Cerebellar cortex (tissue), 1 donor: ENCODE measurements at regions not wholly inside any gene's neighbourhood (a gene's known extent, or its start where the extent isn't known, plus 50 kb on each side); places are given as distances from the start of the nearest gene placed in this dataset.
"Not testable (repeated sequence)": the region's sequence is repeated elsewhere in the genome, so short reads cannot be mapped to it uniquely, and the experiment has no call there.

Experiments
- DNase-seq: peaks from one replicate; pipeline ENCODE4 v3.0.0-alpha.2; 2015; ENCODE audit warnings: low spot score

GRCh38 chr11:28890601-28891040 lies 782.4 kb downstream of the METTL15 start:
- DNase-seq: not testable (repeated sequence)

GRCh38 chr11:28887681-28888080 lies 779.5 kb downstream of the METTL15 start:
- no peak for DNase-seq

DNA sequence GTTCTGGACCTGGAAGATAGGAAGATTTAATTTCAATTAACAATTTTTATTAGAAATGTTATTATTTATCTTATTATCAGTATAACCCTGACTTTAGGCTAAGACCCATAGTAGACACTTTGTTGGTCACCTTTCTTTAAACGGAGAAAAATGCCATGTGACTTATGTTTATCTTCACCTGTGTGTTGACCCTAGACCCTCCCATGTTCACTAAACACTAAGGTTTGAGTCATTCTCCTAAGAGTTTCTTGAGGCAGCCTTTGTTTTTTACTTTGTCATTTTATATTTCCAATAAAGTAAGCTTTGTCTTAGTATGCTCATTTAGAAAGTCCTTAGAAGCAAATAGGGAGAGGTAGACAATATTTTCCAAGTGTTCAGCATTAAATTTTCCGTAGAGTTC lies 771.7 kb downstream of the METTL15 start:
- no peak for DNase-seq

DNA sequence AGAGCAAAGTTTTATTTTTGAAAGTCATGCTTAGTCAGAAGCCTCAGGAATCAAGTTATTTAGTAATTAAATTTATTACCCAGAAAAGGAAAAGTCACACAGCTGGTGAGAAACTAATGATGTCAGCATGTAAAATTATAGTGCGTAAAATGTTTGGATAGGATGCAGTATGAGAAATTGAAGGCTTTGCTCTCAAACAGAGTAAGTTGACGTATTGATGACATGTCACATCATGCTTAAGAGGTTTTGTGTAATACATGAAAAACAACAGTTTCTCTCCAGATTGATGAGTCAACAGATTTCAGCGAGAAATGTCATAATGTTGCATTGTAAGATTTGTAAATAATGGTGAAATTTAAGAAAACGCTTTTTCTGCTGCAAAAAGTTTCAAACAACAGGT lies 769.8 kb downstream of the METTL15 start:
- DNase-seq: no peak

- no peak for DNase-seq
These were observed 769.2 kb downstream of the METTL15 start for GRCh38 chr11:28877340-28877739.

GRCh38 chr11:28874706-28875105 lies 766.5 kb downstream of the METTL15 start:
- DNase-seq: no peak

GRCh38 chr11:28871090-28871489 lies 762.9 kb downstream of the METTL15 start:
- DNase-seq: no peak

- no peak for DNase-seq
These were observed 755.2 kb downstream of the METTL15 start for GRCh38 chr11:28863422-28863821.

GRCh38 chr11:28860893-28861292 lies 752.7 kb downstream of the METTL15 start:
- no peak for DNase-seq

DNA sequence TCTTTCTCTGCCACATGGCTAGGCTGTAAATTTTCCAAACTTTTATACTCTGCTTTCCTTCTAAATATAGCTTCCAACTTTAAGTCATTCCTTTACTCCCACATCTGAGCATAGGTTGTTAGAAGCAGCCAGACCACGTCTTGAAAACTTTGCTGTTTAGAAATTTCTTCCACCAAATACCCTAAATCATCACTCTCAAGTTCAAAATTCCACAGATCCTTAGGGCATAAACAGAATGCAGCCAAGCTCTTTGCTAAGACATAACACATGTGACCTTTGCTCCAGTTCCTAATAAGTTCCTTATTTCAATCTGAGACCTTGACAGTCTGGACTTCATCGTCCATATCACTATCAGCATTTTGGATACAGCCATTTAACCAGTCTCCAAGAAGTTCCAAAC lies 749.9 kb downstream of the METTL15 start:
- no peak for DNase-seq

- DNase-seq: no peak
These were observed 740.9 kb downstream of the METTL15 start for GRCh38 chr11:28849053-28849452.

DNA sequence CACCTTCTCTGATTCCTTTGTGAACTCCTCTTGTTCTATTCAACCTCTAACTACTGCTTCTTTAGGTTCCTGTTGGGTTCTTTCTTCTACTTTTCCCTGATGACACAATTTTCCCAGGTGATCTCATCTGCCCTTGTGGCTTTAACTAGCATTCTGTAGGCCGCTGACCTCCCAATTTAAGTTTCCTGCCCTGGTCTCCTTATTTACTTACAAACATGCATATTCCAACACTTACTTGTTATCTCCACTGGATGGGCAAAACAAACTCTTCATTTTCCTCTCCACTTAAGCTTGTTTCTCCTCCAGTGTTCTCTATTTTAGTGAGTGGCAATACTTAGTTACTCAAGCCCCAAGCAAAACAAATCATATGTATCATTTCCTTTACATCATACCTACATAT lies 734.5 kb downstream of the METTL15 start:
- DNase-seq: no peak

- no peak for DNase-seq
These were observed 730.6 kb downstream of the METTL15 start for GRCh38 chr11:28838741-28839140.

GRCh38 chr11:28837599-28837998 lies 729.4 kb downstream of the METTL15 start:
- no peak for DNase-seq

DNA sequence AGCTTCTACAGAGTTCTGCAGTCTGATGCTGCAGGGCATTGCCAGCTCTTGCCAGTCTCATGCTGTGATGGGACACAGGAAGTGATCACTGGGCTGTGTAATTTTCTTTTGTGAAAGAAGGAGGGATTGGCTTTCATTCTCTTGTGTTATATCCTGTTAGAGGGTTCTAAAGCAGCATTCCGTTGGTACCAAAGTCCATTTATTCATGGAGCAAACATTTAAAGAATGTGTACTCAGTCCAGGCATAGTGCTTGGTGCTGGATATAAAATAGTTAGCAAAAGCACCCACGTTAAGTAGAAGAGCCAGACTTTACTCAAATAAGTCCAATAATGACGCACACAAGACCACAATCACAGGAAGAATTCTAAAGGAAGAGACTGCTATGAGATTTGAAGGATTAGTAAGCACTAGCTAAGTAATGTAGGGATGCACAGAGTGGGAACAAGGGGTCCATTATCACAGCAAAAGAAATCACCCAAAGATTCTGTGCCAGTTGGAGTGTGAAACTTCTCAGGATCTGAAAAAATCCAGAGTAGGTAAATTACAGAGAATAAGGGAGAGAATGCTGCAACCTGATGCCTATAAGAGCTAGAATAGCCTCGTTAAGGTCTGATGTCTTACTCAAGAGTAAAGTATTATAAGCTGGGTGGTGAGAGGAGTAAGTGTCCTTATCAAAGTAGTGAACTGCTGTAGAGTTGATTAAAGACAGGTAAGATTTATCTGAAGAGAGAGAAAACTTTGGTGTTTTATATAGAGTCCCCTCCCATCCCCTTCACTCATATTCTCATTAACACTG lies 728.3 kb downstream of the METTL15 start:
- DNase-seq: no peak

GRCh38 chr11:28835790-28836189 lies 727.6 kb downstream of the METTL15 start:
- DNase-seq: no peak

GRCh38 chr11:28835317-28835716 lies 727.1 kb downstream of the METTL15 start:
- DNase-seq: no peak

DNA sequence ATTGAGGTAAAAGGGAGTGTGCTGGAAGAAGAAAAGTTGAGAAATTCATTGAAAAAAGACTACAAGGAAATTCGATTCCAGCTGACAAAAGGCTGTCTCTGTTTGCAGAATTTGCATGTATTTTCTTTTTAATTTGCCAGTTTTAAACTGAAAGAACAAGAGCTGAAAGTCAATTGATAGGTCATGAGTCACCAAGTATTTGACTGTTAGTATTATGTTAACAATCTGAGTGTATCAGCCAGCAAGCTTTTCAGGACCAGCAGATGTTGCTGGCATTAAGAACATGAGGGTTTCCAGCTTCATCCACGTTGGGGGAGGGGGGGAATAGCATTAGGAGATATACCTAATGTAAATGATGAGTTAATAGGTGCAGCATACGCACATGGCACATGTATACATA lies 726.7 kb downstream of the METTL15 start:
- DNase-seq: no peak

DNA sequence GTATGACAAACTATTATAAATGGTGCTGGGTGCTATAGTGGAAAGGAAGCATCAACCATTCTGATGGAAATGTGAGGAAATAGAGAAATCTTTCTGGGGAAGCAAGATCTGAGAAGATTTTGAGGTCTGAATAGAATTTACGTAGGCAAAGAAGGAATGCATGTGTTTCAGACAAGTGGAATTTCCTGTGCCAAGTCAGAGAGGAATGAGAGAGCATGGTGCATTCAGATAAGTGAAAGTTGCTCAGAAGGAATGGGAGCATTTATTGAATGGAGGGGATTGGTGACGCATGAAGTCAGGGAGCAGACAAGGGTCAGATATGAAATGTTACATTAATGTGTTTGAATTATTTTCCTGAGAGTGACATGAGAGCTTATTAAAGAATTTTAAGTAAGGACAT lies 725.5 kb downstream of the METTL15 start:
- no peak for DNase-seq

DNA sequence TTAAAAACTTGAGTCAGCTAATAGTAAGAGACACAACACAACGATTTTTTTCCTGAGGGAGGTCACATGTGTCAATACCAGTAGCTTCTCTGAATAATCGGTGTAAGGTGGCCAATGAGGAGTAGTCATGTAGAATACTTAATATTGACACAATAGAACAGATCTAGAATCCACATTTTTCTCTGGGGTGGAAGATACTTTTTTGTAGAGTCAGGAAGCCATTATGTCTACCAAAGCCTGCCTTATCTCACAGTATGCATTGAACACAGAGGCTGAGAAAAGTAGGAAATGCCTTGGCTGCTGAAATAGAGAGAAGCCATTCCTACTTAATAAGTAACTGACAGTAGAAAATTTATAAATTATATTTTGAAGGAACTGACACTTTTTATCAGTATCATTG lies 725.0 kb downstream of the METTL15 start:
- DNase-seq: no peak

DNA sequence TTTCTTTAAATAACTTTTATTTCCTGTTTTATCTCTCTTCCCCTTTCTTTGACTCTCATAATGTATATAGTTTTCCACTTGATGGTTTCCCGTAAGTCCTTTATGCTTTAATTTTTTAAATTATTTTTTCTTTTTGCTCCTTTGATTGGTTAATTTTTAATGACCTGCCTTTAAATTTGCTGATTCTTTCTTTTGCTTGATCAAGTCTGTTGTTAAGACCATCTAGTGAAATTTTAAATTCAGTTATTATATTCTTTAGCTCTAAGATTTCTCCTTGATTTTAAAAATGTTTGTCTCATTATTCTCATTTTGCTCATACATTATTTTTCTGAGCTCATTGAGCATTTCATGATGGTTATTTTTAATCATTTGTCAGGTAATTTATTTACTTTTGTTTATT lies 718.6 kb downstream of the METTL15 start:
- DNase-seq: no peak

DNA sequence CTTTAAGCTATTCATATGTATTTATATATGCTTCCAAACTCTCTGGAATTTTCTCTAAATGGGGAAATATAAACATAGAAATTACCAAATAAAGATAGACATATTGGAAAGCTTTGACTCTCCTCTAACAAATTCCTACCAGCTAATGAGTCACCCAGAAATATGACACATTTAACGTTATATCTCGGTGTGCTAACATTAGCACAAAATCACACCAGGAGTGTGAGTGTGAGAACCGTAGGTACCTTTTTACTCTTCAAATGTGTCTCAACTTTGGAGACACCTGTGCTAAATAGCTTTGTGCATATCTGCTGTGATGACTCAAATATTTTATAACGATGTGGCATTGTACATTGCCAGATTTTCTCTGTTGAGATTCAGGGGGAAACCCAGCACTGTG lies 714.4 kb downstream of the METTL15 start:
- DNase-seq: no peak

- no peak for DNase-seq
These were observed 712.3 kb downstream of the METTL15 start for GRCh38 chr11:28820296-28820989.

DNA sequence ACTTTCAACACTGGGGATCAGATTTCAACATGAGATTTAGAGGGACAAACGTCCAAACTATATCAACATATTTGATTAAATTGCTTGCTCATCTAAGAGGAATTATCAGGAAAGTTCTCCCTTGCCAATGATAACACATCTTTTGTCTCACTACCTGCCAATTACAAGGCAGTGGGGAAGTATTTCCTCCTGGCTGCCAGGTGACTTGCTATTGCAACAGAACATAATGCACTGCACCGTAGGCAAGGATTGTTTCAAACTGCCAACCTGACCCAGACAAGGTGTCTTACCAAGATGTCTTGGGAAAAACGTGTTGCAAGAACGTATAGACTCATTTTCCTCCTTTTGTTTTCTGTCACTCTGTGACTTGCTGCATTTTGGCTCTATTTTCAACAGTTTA lies 711.6 kb downstream of the METTL15 start:
- no peak for DNase-seq
